ENCODE measurements at regions not wholly inside any gene's neighbourhood (a gene's known extent, or its start where the extent isn't known, plus 50 kb on each side); places are given as distances from the start of the nearest gene placed in this dataset.
A peak's percentile ranks its signal among the peaks of the same experiment; 100 is the strongest.

DNA sequence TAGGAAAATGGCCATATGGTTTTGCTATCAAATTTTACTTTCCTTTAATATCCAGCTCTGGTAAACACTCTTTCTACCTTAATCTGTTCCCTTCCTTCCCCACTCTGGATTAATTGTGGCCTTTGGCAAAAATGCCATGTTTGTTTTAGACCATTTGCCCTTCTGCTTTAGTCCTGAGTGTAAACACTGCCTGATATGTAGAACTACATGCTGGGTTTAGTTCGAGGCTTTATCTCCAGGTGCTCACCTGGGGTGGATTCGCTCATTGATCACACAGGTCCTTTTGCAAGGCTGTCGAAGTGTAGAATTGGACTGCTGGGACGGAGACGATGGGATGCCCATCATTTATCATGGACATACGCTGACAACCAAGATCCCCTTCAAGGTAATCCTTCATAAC, 94.1 kb downstream of the NOC3L start:
- no peak overlapping the region for H3K4me3 ChIP-seq
- no peaks in the 10 kb centered on the region for H3K27me3 ChIP-seq
- intact Hi-C loops (cut with DNase I): no loop called here
- peaks cover 11 to 63% of the 10 kb centered on the region in 2 donors for H3K36me3 ChIP-seq
- H3K27ac ChIP-seq: no peak overlapping the region
- no peak for DNase-seq (ENCODE audit: low spot score in 2 of 2)
- peaks cover 0 to 3% of the 10 kb centered on the region in 2 donors for H3K4me1 ChIP-seq
- TF ChIP-seq, protein P1, sequence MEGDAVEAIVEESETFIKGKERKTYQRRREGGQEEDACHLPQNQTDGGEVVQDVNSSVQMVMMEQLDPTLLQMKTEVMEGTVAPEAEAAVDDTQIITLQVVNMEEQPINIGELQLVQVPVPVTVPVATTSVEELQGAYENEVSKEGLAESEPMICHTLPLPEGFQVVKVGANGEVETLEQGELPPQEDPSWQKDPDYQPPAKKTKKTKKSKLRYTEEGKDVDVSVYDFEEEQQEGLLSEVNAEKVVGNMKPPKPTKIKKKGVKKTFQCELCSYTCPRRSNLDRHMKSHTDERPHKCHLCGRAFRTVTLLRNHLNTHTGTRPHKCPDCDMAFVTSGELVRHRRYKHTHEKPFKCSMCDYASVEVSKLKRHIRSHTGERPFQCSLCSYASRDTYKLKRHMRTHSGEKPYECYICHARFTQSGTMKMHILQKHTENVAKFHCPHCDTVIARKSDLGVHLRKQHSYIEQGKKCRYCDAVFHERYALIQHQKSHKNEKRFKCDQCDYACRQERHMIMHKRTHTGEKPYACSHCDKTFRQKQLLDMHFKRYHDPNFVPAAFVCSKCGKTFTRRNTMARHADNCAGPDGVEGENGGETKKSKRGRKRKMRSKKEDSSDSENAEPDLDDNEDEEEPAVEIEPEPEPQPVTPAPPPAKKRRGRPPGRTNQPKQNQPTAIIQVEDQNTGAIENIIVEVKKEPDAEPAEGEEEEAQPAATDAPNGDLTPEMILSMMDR (IDR thresholded peaks at IDR 0.05): no peak
- peaks cover 0 to 5% of the 10 kb centered on the region in 2 donors for H3K9me3 ChIP-seq

DNA sequence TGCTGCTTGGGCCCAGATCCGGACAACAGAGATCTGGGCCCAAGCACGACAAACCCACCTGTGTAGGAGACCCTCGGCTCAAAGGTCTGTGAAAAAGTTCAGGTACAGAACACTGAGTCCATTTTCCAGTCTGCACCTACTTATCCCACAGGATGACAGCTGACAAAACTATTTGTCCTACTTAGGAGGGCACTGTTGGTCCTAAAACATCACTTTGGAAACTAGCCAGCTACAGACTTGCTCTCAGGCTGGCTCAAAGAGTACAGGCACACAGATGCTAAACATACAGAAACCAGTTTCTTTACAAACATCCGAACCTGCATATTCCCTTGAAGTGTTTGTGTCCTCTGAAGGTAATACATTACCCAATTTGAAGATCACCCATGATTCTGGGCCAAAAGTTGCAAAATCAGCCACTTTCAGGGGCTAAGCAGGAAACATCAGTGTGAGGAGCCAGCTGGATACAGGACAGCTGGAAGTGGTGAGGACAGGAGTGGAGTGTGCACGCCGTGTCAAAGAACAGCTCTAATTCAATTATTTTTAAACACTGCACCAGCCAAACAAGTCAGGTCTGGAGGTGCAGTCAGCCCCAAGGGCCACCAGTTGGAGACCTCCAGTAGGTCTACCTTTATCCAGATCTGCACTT, 88.5 kb downstream of the NOC3L start:
- peaks cover 5 to 52% of the 10 kb centered on the region in 2 donors for H3K36me3 ChIP-seq
- H3K27ac ChIP-seq: peak overlapping the region; percentile 17 to 29
- H3K4me1 ChIP-seq: peaks cover 0 to 15% of the 10 kb centered on the region in 2 donors
- intact Hi-C loops (cut with DNase I): loop anchor here (10.0 kb wide), 1 partner anchor 949 kb away; no protein-coding TSS in a partner anchor
- H3K4me3 ChIP-seq: no peak overlapping the region
- peaks cover 0 to 5% of the 10 kb centered on the region in 2 donors for H3K9me3 ChIP-seq
- H3K27me3 ChIP-seq: no peaks in the 10 kb centered on the region
- TF ChIP-seq, protein P1 (IDR thresholded peaks at IDR 0.05): no peak
- DNase-seq (ENCODE audit: low spot score in 2 of 2): no peak

DNA sequence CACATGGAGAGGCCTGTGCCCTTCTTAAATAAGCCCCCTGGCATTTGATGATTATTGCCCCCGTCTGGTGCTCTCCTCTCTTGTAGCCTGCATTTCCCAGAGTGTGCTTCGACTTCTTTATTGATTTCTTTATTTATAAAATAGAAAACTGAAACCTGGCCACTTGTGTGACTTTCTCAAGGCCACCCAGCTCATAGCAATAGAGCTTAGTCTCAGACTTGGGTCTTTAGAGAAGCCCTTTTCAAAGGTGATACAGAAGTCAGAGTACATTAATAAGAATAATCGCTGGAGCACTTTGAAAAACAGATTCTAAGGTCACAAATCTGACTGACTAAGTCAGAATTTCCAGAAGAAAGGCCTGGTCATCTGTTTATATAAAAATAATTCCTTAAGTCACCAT, 86.6 kb downstream of the NOC3L start:
- no peak for DNase-seq (ENCODE audit: low spot score in 2 of 2)
- H3K4me1 ChIP-seq: peaks cover 0 to 15% of the 10 kb centered on the region in 2 donors
- peaks cover 0 to 5% of the 10 kb centered on the region in 2 donors for H3K9me3 ChIP-seq
- peak overlapping the region in 1 of 2 donors; percentile 54 for H3K27ac ChIP-seq
- no peak overlapping the region for H3K4me3 ChIP-seq
- TF ChIP-seq, protein P1 (IDR thresholded peaks at IDR 0.05): no peak
- peaks cover 3 to 34% of the 10 kb centered on the region in 2 donors for H3K36me3 ChIP-seq
- H3K27me3 ChIP-seq: no peaks in the 10 kb centered on the region
- intact Hi-C loops (cut with DNase I): loop anchor here (10.0 kb wide), 1 partner anchor 951 kb away; no protein-coding TSS in a partner anchor

DNA sequence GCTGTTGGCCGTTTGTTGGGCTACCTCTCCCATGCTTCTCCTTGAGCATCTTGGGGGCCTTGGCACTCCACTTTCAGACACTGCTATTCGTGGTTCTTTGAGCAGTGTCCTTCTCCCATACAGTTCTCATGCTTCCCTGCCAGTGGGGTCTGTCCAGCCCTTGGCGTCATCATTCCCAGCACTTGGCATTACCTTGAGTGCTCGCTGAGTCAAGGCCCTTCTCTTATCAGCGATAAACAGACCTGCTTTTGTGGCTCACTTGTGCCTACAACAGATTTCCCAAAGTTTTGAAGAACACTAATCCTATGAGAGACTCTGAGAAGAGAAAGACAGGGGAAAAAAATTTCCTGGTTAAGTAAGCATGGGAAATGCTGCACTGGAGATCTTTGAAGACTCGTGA, 85.3 kb downstream of the NOC3L start:
- H3K27me3 ChIP-seq: no peaks in the 10 kb centered on the region
- no peak overlapping the region for H3K4me3 ChIP-seq
- TF ChIP-seq, protein P1 (IDR thresholded peaks at IDR 0.05): no peak
- intact Hi-C loops (cut with DNase I): loop anchor here (10.0 kb wide), 1 partner anchor 953 kb away; no protein-coding TSS in a partner anchor
- DNase-seq (ENCODE audit: low spot score in 2 of 2): no peak
- H3K4me1 ChIP-seq: peaks cover 0 to 15% of the 10 kb centered on the region in 2 donors
- H3K27ac ChIP-seq: no peak overlapping the region
- no peaks in the 10 kb centered on the region for H3K9me3 ChIP-seq
- peaks cover 0 to 22% of the 10 kb centered on the region in 2 donors for H3K36me3 ChIP-seq

DNA sequence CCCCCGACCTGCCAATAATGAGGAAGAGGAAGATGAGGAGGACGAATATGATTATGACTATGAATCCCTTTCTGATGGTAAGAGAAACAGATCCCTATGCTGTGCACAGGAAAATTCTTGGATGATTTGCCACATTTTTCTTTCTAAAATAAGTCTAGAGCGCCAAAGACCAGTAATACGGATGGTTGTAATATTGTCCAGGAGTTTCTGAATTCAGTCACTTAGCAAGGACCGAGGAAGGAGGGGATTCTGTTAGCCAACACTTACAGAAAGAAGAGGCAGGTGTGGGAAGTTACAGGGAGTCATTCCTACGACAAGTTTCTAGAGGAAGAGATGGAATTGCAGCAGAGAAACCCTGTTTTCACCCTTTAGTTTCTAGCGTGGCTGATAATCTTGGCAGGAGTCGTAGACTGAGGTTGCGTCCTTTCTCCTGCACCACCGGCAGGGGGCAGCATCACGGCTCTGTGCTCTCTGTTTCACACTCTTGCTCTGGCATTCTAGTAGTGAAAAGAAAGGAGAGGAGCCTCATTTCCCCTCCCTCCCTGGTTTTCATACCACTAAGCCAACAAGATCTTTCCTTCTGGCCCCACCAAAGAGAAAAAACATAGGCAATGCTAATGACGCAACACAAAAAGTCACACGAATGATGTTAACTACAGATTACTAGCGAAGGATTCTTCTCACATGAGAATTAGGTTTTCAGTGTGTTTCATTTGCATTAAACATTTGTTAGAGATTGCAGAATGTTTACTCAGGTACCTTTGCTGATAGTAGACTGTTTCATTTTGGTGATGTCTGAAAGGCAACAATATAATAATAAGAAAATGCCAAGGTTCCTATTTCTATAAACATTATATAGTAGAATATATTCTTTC, 82.7 kb downstream of the NOC3L start:
- DNase-seq (ENCODE audit: low spot score in 2 of 2): no peak
- Histone ChIP-seq H3K27me3 (no peaks in the 10 kb centered on the region), H3K9me3 (no peaks in the 10 kb centered on the region), H3K36me3 (peaks cover 4 to 28% of the 10 kb centered on the region in 2 donors), H3K4me1 (peaks cover 0 to 3% of the 10 kb centered on the region in 2 donors), H3K27ac (no peak overlapping the region), H3K4me3 (no peak overlapping the region)
- intact Hi-C loops (cut with DNase I): loop anchor here (1.0 to 10.0 kb wide), 4 partner anchors 40 to 955 kb away; no protein-coding TSS in a partner anchor
- TF ChIP-seq, protein P1 (IDR thresholded peaks at IDR 0.05): peak; percentile 52 to 93 (median 79)

Data from ascending aorta (tissue), 2 donors.